Islet precursor cell (in vitro differentiated cells): ENCODE measurements at regions not wholly inside any gene's neighbourhood (a gene's known extent, or its start where the extent isn't known, plus 50 kb on each side); places are given as distances from the start of the nearest gene placed in this dataset.

ENCODE experiments used
- DNase-seq: peaks from one replicate; pipeline ENCODE4 v3.0.0-alpha.2; 2018

DNA sequence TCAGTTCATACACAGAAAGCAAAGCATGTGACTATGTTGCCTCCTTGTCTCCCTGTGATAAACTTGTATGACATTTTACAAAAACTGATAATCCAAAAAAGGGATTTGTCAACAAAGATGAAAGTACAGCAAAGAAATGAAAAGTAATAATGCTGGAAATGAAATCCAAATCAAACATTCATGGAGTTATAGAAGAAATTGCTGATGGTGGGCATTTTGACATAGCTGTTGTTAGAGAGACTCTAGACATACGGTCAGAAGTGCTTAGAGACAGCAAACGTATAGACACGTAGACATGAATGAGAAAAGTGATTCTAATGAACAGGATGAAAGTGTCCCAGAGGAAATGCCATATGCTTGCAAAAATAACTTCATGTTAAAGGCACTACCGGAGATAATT is 186.9 kb upstream of the RGMB start:
- no peak for DNase-seq

DNA sequence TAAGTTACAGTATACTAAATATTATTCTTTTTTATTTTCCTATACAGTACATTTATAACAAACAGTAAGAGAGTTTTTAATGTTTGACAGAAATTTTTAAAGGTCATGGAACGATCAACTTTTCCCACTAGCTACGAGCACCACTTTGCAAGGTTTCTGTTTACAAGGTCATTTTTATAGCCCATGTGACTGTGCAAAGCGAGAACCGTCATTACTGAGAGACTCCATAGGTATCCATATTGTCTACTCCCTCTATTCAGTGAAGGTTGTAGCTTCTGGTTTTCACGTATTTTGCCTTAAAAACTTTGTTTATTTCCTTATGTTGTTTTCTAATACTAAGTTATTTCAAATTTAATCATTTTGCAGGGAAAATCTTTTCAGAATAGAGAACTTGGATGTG is 186.3 kb upstream of the RGMB start:
- no peak for DNase-seq

DNA sequence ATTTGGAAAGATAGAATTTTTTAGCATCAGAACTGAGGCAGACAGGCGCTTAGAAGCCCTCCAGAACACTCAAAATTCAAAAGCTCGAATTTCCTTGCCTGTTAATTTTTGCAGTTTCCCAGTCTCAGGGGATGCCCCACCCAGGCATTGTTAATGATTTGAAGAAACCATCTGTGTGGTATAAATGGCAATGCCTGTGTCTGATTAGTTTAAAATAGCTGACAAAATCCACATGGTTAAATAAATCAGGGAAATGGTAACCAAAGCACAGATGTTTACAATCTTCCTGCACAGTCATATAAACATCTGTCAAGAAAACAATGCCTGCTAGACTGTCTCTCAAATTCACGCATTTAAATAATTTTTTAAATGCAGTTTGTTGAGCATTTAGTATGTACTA is 185.2 kb upstream of the RGMB start:
- DNase-seq, result no peak

DNA sequence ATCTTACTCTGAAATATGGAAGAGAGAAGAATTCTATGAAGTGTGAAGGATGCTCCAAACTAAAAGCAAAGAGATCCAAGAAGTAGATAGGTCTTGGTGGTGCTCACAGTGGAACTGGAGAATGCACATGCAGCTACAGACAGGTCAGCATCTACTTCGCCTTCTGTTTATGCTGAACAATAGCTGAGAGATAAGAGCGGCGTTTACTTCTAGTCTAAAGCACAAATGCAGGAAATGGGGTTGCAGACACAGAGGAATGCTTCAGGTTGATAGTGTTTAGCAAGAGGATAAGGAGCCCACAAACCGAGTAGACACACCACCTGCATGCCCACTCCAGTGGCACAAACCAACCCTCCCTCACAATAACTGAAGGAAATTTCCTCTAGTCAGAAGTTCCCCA is 180.0 kb upstream of the RGMB start:
- no peak for DNase-seq

- no peak for DNase-seq
Measured at GRCh38 chr5:98594098-98594497, 179.4 kb upstream of the RGMB start.

DNA sequence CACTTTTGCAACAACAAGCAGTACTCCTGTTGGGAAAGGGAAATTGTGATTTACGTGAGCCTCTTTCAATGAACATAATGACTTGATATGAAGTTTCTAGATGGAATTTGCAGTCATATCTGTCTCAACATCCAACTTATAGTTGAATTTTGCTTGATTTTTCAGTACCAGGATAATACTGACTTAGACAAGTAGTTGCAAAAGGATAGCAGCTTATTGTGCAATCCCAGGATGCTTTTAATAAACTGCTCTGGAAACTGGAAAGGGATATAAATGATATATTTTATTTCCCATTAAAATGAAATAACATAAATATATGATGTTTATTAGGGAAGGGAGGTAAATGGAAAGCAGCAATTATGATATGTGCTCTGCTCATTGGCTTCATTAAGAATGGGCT is 174.4 kb upstream of the RGMB start:
- no peak for DNase-seq

GRCh38 chr5:98602534-98603112 is 170.8 kb upstream of the RGMB start:
- no peak for DNase-seq

DNA sequence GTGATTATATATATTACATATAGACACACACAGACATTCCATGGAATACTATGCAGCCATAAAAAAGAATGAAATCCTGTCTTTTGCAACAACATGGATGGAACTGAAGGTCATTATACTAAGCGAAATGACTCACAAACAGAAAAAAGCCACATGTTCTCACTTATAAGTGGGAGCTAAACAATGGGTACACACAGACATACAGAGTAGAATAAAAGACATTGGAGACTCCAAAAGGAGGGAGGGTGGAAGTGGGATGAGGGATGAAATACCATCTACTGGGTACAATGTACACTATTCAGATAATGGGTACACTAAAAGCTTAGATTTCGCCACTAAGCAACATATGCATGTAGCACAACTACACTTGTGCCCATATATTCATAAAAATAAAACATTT is 170.0 kb upstream of the RGMB start:
- no peak for DNase-seq

DNA sequence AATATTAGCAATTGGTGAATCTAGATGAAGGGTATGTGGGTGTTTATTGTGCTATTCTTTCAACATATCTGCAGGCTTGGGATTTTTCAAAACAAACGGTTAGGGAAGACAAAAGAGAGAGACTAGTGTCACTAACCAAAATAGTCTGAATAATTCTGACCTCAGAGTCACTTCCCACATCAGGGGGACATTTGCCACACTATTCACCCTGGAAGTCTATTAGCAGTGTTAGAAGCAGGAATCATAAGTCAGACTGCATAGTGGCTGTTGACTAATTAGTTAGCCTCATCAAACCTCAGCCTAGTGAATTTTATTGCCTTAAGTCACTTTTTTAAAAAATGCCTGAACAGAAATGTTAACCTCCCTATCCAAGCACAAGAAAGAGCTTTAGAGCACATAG is 169.2 kb upstream of the RGMB start:
- DNase-seq, result no peak

DNA sequence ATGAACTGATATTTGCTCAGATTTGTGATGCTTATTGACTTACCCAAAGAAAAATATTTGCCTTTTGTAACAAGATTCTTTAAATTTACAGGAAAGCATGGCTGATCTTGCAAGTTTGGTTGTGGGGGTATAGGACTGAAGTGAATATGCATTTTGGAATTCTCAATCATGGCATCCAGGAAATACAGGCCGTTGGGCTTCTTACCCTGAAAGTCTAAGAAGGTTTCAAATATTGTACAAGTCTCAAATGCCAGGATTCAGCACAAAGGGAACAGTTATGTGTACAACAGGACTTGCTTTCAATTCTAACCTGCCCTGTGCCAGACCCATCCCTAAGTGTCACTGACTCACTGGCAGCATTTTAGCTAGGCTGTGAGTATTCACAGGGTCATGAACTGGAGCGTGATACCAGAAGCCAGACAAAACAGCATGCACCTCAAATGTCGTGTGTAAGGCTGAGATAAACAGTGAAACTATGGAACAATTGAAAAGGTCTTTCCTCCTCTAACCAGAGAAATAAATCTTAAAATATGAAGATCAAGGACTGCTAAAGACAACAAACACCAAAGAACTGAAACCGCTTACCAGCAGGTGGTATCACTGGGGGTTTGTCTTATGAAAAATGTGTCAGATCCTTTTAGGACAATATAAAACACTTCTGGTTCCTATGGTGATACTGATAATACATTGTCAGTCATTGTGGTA is 168.6 kb upstream of the RGMB start:
- no peak for DNase-seq

DNA sequence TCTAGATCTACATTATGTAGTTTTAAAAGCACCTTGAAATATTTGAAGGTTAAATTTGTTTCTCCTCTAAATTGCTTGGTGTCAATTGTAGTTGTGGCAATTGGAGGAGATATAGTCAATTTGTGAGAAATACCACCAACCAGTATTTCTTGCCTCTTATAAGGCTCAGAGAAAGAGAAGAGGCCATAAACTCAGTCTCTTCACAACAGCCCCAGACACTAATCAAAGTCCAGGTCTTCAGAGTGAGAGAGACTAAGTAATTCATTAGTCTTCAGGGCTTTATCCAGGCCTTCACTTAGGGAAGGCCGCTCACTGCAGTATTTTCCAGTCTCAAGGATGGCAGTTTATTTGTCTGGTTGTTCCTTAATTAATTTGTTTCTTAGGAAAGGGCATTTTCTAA is 168.0 kb upstream of the RGMB start:
- no peak for DNase-seq

DNA sequence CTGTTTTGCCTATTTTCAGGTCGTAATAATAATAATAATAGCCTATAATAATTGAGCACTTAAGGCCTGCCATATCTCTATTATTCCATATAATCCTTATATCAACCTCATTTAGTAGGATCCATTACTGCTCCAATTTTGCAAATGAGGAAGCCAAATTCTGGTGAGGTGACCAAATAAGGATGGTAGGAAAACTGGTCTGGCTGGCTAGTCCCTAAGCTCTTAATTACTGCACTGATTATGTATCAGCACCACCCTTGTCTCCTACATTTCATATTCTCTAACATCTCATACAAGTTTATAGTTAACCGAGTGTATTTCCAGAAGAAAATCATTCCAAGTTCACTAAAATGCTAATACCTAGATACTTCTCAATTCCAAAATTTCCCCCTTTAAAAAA is 166.5 kb upstream of the RGMB start:
- DNase-seq, result no peak

GRCh38 chr5:98608052-98608451 is 165.4 kb upstream of the RGMB start:
- DNase-seq, result no peak

DNA sequence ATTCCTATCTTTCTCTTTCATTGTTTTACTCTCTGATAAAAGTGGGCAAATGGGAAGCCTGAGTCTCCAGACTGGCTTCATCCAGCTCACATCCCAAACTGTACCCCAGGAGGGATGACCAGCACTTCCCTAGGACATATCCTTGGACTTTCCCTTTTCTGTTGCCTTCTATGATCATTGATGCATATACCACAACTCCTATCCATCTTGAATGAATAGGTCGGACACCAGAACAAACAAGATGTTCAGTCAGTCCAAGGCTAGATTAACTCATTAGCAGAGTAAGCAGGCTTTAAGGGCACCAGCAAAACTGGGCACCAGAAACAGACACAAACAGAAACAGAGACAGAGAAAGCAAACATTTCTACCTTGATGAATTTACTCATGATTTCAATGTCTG is 159.1 kb upstream of the RGMB start:
- no peak for DNase-seq

DNA sequence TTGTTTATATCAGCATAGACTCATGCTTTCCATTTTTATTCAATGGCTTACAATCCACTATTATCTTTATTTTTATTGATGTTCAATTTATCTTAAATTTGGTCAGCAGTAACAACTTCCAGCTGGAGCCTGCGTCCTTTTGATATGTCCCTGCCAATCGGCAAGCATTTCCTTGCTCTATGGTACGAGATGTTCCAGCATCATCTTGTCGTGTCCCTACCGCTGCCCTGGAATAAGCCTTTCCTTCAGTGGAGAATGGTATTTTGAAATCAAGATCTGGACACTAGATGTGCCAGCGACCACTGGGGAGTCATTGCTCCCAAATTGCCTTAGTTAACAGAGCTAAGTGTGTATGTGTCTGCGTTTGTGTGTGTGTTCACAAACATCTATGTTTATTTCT is 151.6 kb upstream of the RGMB start:
- no peak for DNase-seq

GRCh38 chr5:98624145-98624880 is 149.2 kb upstream of the RGMB start:
- DNase-seq, result no peak

DNA sequence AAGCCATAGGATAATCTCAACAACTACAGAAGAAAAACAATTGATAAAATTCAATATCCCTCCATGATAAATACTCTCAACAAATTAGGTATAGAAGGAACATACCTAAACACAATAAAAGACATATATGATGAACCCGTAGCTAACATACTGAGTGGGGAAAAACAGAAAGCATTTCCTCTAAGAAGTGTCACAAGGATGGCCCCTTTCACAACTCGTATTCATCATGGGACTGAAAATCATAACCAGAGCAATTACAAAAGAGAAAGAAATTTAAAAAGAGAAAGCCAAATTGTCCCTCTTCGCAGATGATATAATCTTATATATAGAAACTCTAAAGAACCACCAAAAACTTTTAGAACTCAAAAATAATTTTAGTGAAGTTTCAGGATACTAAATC is 146.3 kb upstream of the RGMB start:
- no peak for DNase-seq

DNA sequence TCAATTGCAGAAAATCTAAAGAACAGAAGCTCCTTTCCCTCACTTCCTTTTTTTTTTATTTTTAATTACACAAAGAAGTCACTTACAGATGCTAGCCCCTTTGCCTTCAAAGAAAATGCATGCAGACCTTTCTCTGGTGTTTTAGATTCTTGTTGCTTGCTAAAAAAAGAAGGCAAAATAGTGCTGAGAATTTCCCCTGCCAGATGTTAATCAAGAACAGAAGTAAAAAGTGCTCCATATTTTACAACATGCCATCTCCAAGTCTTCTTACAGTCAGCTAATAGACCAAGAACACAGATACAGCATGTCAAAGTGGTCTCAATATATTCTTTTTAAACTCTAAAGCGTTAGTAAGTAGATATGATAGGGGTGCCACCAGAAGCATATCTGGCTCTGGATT is 142.8 kb upstream of the RGMB start:
- no peak for DNase-seq

GRCh38 chr5:98631311-98632054 is 142.0 kb upstream of the RGMB start:
- no peak for DNase-seq

DNA sequence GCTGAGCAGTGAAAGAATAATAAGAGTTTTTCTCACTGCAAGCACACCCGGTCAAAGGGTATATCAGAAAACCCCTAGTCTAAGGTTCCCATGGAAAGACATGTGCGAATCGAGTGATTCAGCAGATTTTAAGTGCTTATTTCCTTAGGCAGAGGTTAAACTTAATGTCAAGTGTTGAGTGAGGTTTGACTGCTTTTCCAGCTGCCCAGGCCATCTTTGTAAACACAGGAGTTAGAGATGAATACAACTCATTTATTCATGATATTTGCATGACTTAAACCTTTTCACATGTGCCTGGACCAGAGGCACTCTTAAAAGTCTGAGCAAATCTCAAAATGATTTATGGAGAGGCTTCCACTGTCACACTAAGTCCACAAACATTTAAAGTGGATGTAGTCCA is 137.8 kb upstream of the RGMB start:
- DNase-seq, result no peak

DNA sequence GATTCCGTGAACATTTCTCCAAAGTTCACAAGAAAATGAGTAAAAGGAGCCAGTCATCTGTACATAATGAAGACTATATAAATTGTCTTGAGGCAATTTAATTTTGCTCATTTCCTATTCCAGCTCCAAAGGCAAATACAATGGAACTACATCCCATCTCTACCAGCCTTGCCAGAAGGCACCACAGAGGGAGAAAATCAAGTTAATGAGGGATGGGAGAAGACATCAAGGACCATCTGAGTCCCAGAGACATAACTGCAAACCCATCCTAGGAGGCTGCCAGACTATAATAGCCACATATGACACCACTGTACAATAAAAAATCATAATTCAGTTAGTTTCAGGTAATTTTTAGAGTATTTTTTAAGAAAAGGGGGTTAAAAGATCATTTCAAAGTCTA is 136.3 kb upstream of the RGMB start:
- DNase-seq, result no peak

GRCh38 chr5:98637557-98637956 is 135.9 kb upstream of the RGMB start:
- no peak for DNase-seq

GRCh38 chr5:98638111-98638510 is 135.4 kb upstream of the RGMB start:
- DNase-seq, result no peak

DNA sequence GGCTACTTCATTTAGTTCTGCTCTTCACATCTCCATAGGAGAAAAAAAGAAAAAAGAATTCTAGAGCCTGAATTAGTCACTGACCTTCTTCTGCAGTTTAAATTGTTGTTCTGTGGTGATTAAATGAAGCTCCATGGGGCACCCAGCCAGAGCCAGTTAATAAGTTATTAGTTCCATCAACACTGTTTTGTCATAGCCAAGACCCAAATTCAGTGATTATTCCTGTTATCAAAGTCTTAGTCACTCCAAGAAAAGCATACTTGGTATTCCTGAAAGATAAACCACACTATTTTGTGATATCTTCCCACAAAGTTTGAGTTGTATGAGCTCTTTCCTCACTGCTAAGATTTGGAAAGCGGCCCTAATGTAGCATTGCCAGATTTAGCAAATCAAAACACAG is 134.8 kb upstream of the RGMB start:
- no peak for DNase-seq
